ENCODE measurements at regions not wholly inside any gene's neighbourhood (a gene's known extent, or its start where the extent isn't known, plus 50 kb on each side); places are given as distances from the start of the nearest gene placed in this dataset.

- no peak for ATAC-seq (ENCODE audit: low read depth)
- TF ChIP-seq CTCF (IDR thresholded peaks at IDR 0.05): no peak
- DNase-seq: no peak
- peaks cover 3% of the 10 kb centered on the region for H3K9me3 Mint-ChIP-seq
- H3K27me3 Mint-ChIP-seq: no peaks in the 10 kb centered on the region
- ChIA-PET CTCF (no interaction called here), POLR2A (no interaction called here)
- no peaks in the 10 kb centered on the region for H3K4me1 Mint-ChIP-seq
- H3K27ac Mint-ChIP-seq: no peak overlapping the region
- H3K36me3 Mint-ChIP-seq (ENCODE audit: low read depth): no peaks in the 10 kb centered on the region
- no peak overlapping the region for H3K4me3 Mint-ChIP-seq
- intact Hi-C loops (cut with micrococcal nuclease): no loop called here
Observed at GRCh38 chr7:21023841-21024484, 237.3 kb upstream of the SP8 start.

GRCh38 chr7:21024485-21024867 is 237.8 kb upstream of the SP8 start:
- Mint-ChIP-seq H3K4me1 (no peaks in the 10 kb centered on the region), H3K9me3 (peaks cover 3% of the 10 kb centered on the region), H3K27me3 (no peaks in the 10 kb centered on the region), H3K27ac (no peak overlapping the region), H3K4me3 (no peak overlapping the region), H3K36me3 (ENCODE audit: low read depth) (no peaks in the 10 kb centered on the region)
- no peak for TF ChIP-seq CTCF (IDR thresholded peaks at IDR 0.05)
- POLR2A ChIA-PET: no interaction called here
- ATAC-seq (ENCODE audit: low read depth): no peak
- no peak for DNase-seq
- intact Hi-C loops (cut with micrococcal nuclease): no loop called here
- CTCF ChIA-PET: no interaction called here

- no peak overlapping the region for H3K4me3 Mint-ChIP-seq
- ATAC-seq (ENCODE audit: low read depth) (no peak), DNase-seq (no peak)
- ChIA-PET CTCF (no interaction called here), POLR2A (no interaction called here)
- H3K4me1 Mint-ChIP-seq: no peaks in the 10 kb centered on the region
- H3K27me3 Mint-ChIP-seq: no peaks in the 10 kb centered on the region
- intact Hi-C loops (cut with micrococcal nuclease): no loop called here
- no peak overlapping the region for H3K27ac Mint-ChIP-seq
- H3K9me3 Mint-ChIP-seq: no peaks in the 10 kb centered on the region
- no peak for TF ChIP-seq CTCF (IDR thresholded peaks at IDR 0.05)
- H3K36me3 Mint-ChIP-seq (ENCODE audit: low read depth): no peaks in the 10 kb centered on the region
Observed at GRCh38 chr7:21028186-21028585, 241.5 kb upstream of the SP8 start.

- POLR2A ChIA-PET: no interaction called here
- Mint-ChIP-seq H3K4me1 (no peaks in the 10 kb centered on the region), H3K27ac (no peak overlapping the region), H3K4me3 (no peak overlapping the region), H3K9me3 (no peaks in the 10 kb centered on the region), H3K27me3 (no peaks in the 10 kb centered on the region), H3K36me3 (ENCODE audit: low read depth) (no peaks in the 10 kb centered on the region)
- intact Hi-C loops (cut with micrococcal nuclease): no loop called here
- DNase-seq (no peak), ATAC-seq (ENCODE audit: low read depth) (no peak)
- CTCF ChIA-PET: no interaction called here
- no peak for TF ChIP-seq CTCF (IDR thresholded peaks at IDR 0.05)
Observed at GRCh38 chr7:21028599-21028998, 241.9 kb upstream of the SP8 start.

- CTCF ChIA-PET: no interaction called here
- Mint-ChIP-seq H3K27me3 (no peaks in the 10 kb centered on the region), H3K4me1 (no peaks in the 10 kb centered on the region), H3K9me3 (no peaks in the 10 kb centered on the region), H3K36me3 (ENCODE audit: low read depth) (no peaks in the 10 kb centered on the region), H3K27ac (no peak overlapping the region), H3K4me3 (no peak overlapping the region)
- intact Hi-C loops (cut with micrococcal nuclease): no loop called here
- no peak for DNase-seq
- POLR2A ChIA-PET: no interaction called here
- no peak for ATAC-seq (ENCODE audit: low read depth)
- no peak for TF ChIP-seq CTCF (IDR thresholded peaks at IDR 0.05)
Observed at GRCh38 chr7:21029006-21029405, 242.3 kb upstream of the SP8 start.

Data from activated B cell treated with CpG ODN at 0.5 μM for 24 hours (primary cell).